Fibroblast of pulmonary artery (primary cell): ENCODE measurements at regions not wholly inside any gene's neighbourhood (a gene's known extent, or its start where the extent isn't known, plus 50 kb on each side); places are given as distances from the start of the nearest gene placed in this dataset.

Experiments used
- DNase-seq: peaks from one replicate; pipeline ENCODE4 v3.0.0-alpha.2; 2010; ENCODE audit warnings: low read depth
- H3K4me3 ChIP-seq: replicated peaks from 2 replicates; pipeline ENCODE4 v1.5.1; 2011; ENCODE audit warnings: low read depth, mild to moderate bottlenecking, control low read depth, low read length, moderate library complexity
- TF ChIP-seq, protein P1 (sequence below): IDR thresholded peaks from 2 replicates; pipeline ENCODE4 v1.5.1; 2011; ENCODE audit warnings: mild to moderate bottlenecking, control low read depth, low read length, inconsistent platforms; ENCODE audit errors: missing control alignments

DNA sequence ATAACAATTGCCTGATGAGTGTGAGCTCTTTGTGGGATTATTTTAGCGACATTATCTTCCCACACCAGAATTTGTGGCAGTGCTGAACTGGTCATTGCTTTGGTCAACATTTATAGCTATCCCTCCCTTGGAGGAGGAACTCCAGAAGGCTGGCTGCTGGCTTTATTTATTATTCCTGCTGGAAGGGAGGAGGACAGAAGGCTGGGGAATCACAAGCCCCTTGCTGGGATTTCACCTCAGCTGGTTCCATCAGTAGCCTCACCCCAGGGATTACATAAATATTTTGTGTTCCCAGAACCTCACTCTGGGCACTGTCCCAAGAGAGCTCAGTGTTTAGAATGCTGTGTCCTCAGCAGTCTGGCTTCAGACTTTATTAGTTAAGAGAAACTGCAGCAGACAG, 102.8 kb upstream of the C1orf21 start:
- DNase-seq: peak; percentile 63
- TF ChIP-seq, protein P1, sequence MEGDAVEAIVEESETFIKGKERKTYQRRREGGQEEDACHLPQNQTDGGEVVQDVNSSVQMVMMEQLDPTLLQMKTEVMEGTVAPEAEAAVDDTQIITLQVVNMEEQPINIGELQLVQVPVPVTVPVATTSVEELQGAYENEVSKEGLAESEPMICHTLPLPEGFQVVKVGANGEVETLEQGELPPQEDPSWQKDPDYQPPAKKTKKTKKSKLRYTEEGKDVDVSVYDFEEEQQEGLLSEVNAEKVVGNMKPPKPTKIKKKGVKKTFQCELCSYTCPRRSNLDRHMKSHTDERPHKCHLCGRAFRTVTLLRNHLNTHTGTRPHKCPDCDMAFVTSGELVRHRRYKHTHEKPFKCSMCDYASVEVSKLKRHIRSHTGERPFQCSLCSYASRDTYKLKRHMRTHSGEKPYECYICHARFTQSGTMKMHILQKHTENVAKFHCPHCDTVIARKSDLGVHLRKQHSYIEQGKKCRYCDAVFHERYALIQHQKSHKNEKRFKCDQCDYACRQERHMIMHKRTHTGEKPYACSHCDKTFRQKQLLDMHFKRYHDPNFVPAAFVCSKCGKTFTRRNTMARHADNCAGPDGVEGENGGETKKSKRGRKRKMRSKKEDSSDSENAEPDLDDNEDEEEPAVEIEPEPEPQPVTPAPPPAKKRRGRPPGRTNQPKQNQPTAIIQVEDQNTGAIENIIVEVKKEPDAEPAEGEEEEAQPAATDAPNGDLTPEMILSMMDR: no peak
- no peak overlapping the region for H3K4me3 ChIP-seq

DNA sequence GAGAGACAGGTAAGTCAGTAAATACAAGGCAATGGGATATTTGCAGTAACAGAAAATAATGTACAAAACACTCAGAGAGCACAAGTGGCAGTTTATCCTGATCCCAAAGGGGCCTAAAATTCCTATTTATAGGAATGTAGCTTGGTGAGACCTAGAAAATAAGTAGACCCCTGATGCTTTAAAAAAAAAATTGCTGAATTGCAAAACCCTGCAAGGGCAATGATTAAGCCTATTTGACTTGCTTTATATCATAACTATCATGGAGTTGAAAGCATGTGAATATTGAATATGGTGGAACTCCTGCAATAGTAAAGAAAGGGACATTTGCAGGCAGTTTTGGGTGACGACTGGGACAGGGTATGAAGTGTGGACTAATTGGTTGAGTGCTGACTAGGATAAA, 101.9 kb upstream of the C1orf21 start:
- no peak for DNase-seq
- TF ChIP-seq, protein P1: no peak
- H3K4me3 ChIP-seq: no peak overlapping the region

DNA sequence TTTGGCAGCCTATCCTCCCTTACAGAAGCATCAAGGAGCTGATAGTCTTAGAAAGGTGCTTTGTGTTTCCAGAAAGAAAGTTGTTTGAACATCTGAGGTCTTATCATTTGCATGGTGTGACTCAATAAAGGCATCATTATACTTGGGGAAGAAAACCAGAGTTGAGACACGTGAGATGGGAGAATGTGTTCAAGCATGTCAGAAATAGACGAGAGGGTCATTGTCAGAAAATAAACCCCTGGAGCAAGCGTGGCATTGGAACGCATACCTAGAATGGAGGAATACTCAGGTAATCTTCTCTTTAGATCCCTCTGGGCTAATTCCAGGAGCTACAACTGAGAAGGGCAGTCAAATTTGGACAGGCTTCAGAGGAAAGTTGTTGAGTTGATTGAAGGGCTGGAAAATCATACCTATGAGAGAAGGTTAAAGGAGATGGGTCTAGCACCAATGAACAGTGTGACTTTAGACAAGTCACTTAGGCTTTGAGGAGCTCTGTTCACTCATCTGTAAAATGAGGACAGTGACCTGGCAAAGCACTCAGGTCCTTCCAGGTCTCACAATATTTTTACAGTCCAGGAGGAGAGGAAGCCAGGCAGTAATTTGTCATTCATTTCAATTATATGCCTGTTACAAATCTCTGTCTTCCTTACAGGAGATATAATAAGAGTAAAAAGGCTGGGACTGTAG, 101.3 kb upstream of the C1orf21 start:
- TF ChIP-seq, protein P1: no peak
- H3K4me3 ChIP-seq: no peak overlapping the region
- DNase-seq: no peak

DNA sequence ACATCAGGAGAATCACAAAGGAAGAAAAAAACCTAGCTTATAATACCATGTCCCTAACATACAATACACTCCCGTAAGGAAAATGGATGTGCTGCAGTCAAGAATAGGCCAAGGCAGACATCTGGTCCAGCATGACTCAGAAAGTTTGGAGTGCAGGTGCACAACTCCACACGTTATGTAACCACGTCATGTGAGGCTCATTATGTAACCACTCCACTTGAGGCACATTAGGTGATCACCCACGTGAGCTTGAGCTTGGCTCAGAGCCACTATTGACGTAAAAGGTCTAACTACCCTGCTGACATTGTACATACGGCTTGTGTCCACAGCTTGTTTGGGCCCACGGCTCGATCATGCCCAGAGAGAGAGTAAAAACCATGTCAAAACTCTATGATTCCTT, 99.8 kb upstream of the C1orf21 start:
- TF ChIP-seq, protein P1: no peak
- H3K4me3 ChIP-seq: no peak overlapping the region
- DNase-seq: no peak

DNA sequence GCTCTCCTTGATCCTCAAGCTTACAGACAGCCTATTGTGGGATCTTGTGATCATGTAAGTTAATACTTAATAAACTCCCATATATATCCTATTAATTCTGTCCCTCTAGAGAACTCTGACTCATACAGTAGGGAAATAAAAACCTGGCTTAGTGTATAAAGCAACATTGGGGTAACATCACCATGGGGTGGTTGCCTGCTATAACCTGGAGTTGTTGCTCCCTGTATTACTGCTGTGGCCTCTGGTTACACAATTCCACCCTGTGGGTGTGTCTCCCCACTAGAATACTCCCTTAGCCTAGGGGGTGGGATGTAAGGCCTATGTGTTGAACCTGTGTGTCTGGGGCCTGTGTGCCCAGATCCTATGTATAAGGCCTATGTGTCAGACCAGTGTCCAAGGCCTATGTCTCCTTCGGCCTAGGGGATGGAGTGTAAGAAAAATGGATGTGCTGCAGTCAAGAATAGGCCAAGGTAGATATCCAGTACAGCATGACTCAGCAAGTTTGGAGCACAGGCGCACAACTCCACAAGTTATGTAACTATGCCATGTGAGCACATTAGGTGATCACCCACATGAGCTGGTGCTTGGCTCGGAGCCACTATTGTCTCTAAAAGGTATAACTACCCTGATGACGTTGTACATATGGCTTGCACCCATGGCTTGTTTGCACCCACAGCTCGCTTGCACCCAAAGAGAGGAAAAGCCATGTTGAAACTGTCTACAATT, 96.8 kb upstream of the C1orf21 start:
- H3K4me3 ChIP-seq: no peak overlapping the region
- TF ChIP-seq, protein P1: no peak
- DNase-seq: no peak

DNA sequence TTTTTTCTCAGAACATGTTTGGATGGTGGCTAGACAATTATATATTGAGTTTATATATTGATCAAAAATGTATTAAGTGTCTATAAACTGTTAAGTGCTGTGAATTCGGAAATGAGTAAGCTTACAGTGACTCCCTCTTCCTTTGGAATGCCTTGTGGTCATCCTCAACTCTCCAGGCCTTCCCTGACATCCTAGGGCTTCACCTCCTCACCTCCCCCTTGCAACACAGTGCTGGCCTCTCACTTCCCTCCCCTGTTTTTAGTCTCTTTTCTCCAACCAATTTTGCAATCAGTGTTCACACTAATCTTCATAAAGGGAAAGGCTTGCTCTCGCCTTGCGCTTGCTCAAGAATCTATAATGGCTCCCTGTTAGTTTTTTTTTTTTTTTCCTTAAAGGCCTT, 95.1 kb upstream of the C1orf21 start:
- H3K4me3 ChIP-seq: no peak overlapping the region
- DNase-seq: peak; percentile 52
- TF ChIP-seq, protein P1: no peak

DNA sequence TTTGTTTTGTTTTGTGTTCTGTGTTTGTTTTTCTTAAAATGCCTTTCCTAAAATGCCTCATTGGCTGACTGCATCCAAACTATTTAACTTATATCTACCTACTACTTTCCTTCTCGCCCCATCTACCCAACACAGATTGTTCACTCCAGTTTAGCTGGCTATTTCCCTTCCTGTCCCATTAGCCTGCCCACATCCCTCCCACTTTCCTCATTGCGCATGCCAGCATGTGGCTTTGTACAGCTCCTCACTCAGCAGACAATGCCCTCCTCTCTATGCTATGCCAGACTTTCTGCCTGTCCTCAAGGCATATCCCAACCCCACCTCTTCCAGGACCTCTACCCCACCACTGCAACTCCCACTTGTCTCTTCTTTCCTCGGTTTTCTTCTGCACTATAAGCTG, 94.7 kb upstream of the C1orf21 start:
- no peak for DNase-seq
- TF ChIP-seq, protein P1: no peak
- H3K4me3 ChIP-seq: no peak overlapping the region
